ENCODE measurements at regions not wholly inside any gene's neighbourhood (a gene's known extent, or its start where the extent isn't known, plus 50 kb on each side); places are given as distances from the start of the nearest gene placed in this dataset.

DNA sequence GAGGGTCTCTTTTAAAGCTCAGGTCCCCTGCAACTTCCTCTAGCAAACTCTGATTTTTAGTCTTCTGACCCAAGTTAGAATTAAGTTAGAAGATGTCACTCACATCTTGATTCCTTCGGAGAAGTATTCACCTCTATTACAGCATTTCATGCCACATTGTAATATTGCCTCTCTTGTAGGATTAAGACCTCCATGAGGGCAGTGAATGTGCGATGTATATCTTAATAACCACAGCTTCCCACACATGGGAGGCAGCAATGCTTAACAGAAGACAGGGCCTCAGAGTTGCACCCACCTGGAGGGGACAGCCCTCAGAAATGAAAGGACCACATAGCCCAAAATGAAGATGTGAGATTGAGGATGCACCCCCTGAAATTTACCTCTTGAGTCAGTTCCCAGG, 270.3 kb downstream of the HTR7 start (continued):
- TF ChIP-seq, protein P1, sequence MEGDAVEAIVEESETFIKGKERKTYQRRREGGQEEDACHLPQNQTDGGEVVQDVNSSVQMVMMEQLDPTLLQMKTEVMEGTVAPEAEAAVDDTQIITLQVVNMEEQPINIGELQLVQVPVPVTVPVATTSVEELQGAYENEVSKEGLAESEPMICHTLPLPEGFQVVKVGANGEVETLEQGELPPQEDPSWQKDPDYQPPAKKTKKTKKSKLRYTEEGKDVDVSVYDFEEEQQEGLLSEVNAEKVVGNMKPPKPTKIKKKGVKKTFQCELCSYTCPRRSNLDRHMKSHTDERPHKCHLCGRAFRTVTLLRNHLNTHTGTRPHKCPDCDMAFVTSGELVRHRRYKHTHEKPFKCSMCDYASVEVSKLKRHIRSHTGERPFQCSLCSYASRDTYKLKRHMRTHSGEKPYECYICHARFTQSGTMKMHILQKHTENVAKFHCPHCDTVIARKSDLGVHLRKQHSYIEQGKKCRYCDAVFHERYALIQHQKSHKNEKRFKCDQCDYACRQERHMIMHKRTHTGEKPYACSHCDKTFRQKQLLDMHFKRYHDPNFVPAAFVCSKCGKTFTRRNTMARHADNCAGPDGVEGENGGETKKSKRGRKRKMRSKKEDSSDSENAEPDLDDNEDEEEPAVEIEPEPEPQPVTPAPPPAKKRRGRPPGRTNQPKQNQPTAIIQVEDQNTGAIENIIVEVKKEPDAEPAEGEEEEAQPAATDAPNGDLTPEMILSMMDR (IDR thresholded peaks at IDR 0.05; ENCODE audit: low read depth, low read length, missing input control) = no peak
- TF ChIP-seq FOXA1 (IDR thresholded peaks at IDR 0.05) = no peak
- no peak for TF ChIP-seq RAD21 (IDR thresholded peaks at IDR 0.05)
- no peak for TF ChIP-seq HNF4G (IDR thresholded peaks at IDR 0.05)

DNA sequence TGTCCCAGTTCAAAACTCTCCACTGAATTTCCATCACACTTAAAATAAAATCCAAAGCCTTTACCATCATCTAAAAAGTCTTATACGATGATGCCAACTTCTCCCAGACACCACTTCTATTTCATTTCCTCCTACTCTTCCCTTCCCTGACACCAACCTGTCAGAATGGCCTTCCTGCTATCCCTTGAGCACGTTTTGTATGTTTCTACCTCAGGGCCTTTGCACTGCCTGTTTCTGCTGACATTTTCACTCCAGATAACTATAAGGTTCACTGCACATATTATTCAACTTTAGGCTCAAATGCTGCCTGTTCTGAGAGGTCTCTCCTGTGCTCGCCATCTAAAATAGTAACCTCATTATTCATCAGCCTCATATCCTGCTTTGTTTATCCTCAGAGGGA, 269.6 kb downstream of the HTR7 start:
- H3K9me3 ChIP-seq (ENCODE audit: control insufficient read depth in 4 of 4, low read length in 3 of 4) = no peaks in the 10 kb centered on the region
- H3K4me3 ChIP-seq (ENCODE audit: low read depth in 1 of 3, low read length in 3 of 3) = no peak overlapping the region
- H3K27ac ChIP-seq (ENCODE audit: low read depth in 1 of 2, low read length in 2 of 2) = no peak overlapping the region
- no peak overlapping the region for H3K9ac ChIP-seq (ENCODE audit: low read depth in 1 of 2, low read length in 2 of 2)
- TF ChIP-seq, protein P2, sequence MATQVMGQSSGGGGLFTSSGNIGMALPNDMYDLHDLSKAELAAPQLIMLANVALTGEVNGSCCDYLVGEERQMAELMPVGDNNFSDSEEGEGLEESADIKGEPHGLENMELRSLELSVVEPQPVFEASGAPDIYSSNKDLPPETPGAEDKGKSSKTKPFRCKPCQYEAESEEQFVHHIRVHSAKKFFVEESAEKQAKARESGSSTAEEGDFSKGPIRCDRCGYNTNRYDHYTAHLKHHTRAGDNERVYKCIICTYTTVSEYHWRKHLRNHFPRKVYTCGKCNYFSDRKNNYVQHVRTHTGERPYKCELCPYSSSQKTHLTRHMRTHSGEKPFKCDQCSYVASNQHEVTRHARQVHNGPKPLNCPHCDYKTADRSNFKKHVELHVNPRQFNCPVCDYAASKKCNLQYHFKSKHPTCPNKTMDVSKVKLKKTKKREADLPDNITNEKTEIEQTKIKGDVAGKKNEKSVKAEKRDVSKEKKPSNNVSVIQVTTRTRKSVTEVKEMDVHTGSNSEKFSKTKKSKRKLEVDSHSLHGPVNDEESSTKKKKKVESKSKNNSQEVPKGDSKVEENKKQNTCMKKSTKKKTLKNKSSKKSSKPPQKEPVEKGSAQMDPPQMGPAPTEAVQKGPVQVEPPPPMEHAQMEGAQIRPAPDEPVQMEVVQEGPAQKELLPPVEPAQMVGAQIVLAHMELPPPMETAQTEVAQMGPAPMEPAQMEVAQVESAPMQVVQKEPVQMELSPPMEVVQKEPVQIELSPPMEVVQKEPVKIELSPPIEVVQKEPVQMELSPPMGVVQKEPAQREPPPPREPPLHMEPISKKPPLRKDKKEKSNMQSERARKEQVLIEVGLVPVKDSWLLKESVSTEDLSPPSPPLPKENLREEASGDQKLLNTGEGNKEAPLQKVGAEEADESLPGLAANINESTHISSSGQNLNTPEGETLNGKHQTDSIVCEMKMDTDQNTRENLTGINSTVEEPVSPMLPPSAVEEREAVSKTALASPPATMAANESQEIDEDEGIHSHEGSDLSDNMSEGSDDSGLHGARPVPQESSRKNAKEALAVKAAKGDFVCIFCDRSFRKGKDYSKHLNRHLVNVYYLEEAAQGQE (IDR thresholded peaks at IDR 0.05) = no peak
- TF ChIP-seq HNF4G (IDR thresholded peaks at IDR 0.05) = no peak
- TF ChIP-seq RAD21 (IDR thresholded peaks at IDR 0.05) = no peak
- no peak for TF ChIP-seq YY1 (IDR thresholded peaks at IDR 0.05)
- no peak for TF ChIP-seq EGR1 (IDR thresholded peaks at IDR 0.05; ENCODE audit: low read depth in 2 of 2)
- TF ChIP-seq NR2F2 (IDR thresholded peaks at IDR 0.05) = no peak
- no peak for TF ChIP-seq JUND (IDR thresholded peaks at IDR 0.05)
- TF ChIP-seq RXRA (IDR thresholded peaks at IDR 0.05) = no peak
- no peak for TF ChIP-seq SP1 (IDR thresholded peaks at IDR 0.05)
- TF ChIP-seq, protein P1 (IDR thresholded peaks at IDR 0.05; ENCODE audit: low read depth, low read length, missing input control) = no peak
- no peak for TF ChIP-seq TAF1 (conservative IDR thresholded peaks at IDR 0.05)
- TF ChIP-seq, protein P3, sequence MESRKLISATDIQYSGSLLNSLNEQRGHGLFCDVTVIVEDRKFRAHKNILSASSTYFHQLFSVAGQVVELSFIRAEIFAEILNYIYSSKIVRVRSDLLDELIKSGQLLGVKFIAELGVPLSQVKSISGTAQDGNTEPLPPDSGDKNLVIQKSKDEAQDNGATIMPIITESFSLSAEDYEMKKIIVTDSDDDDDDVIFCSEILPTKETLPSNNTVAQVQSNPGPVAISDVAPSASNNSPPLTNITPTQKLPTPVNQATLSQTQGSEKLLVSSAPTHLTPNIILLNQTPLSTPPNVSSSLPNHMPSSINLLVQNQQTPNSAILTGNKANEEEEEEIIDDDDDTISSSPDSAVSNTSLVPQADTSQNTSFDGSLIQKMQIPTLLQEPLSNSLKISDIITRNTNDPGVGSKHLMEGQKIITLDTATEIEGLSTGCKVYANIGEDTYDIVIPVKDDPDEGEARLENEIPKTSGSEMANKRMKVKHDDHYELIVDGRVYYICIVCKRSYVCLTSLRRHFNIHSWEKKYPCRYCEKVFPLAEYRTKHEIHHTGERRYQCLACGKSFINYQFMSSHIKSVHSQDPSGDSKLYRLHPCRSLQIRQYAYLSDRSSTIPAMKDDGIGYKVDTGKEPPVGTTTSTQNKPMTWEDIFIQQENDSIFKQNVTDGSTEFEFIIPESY (IDR thresholded peaks at IDR 0.05) = no peak
- TF ChIP-seq FOXA2 (IDR thresholded peaks at IDR 0.05) = no peak
- TF ChIP-seq, protein P4, sequence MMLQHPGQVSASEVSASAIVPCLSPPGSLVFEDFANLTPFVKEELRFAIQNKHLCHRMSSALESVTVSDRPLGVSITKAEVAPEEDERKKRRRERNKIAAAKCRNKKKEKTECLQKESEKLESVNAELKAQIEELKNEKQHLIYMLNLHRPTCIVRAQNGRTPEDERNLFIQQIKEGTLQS (IDR thresholded peaks at IDR 0.05) = no peak
- TF ChIP-seq, protein P5, sequence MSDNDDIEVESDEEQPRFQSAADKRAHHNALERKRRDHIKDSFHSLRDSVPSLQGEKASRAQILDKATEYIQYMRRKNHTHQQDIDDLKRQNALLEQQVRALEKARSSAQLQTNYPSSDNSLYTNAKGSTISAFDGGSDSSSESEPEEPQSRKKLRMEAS (IDR thresholded peaks at IDR 0.05) = no peak
- TF ChIP-seq GABPA (IDR thresholded peaks at IDR 0.05 in 1 of 2, conservative IDR thresholded peaks at IDR 0.05 in 1 of 2) = no peak
- no peak for TF ChIP-seq FOXA1 (IDR thresholded peaks at IDR 0.05)
- TF ChIP-seq HNF4A (conservative IDR thresholded peaks at IDR 0.05) = no peak
- H3K36me3 ChIP-seq (ENCODE audit: control insufficient read depth in 4 of 4, insufficient read depth in 3 of 4, low read depth in 1 of 4, low read length in 3 of 4) = no peaks in the 10 kb centered on the region
- H3K27me3 ChIP-seq (ENCODE audit: control insufficient read depth in 4 of 4, insufficient read depth in 4 of 4, low read length in 3 of 4) = peaks cover 0 to 5% (median 0%) of the 10 kb centered on the region in 4 donors
- no peak for DNase-seq (ENCODE audit: low spot score)
- 74% methylated on average over 3 of the region's 3 CpGs for WGBS
- no peaks in the 10 kb centered on the region for H3K4me1 ChIP-seq (ENCODE audit: control insufficient read depth in 4 of 4, insufficient read depth in 4 of 4, low read length in 3 of 4)
